Suprapubic skin (tissue), 4 donors: ENCODE measurements at regions not wholly inside any gene's neighbourhood (a gene's known extent, or its start where the extent isn't known, plus 50 kb on each side); places are given as distances from the start of the nearest gene placed in this dataset.

Experiments
- DNase-seq, 2 donors: peaks; one replicate each; pipeline ENCODE4 v3.0.0-alpha.2; 2019; ENCODE audit warnings: low spot score in 2 of 2
- H3K27ac ChIP-seq: fragments of 200-600 bp; sonication (generic); one replicate; pipeline ENCODE4 v1.5.1; 2019
- H3K27me3 ChIP-seq: fragments of 200-600 bp; sonication (generic); one replicate; pipeline ENCODE4 v1.5.1; 2019
- H3K36me3 ChIP-seq: fragments of 200-600 bp; sonication (generic); one replicate; pipeline ENCODE4 v1.5.1; 2019
- H3K4me1 ChIP-seq: fragments of 200-600 bp; sonication (generic); one replicate; pipeline ENCODE4 v1.5.1; 2019
- H3K4me3 ChIP-seq: fragments of 200-600 bp; sonication (generic); one replicate; pipeline ENCODE4 v1.5.1; 2019; ENCODE audit warnings: mild to moderate bottlenecking
- H3K9me3 ChIP-seq: fragments of 200-600 bp; sonication (generic); one replicate; pipeline ENCODE4 v1.5.1; 2019
- EP300 ChIP-seq: sonication (generic); formaldehyde crosslinking; IDR thresholded peaks from one replicate; pipeline ENCODE4 v1.6.1; 2017; ENCODE audit warnings: antibody characterized with exemption
- POLR2A ChIP-seq, 2 donors: fragments of 450-650 bp; IDR thresholded peaks; one replicate each; pipeline ENCODE4 v1.6.1; 2017; ENCODE audit warnings: antibody characterized with exemption in 2 of 2, mild to moderate bottlenecking in 2 of 2, moderate library complexity in 2 of 2
- POLR2AphosphoS5 ChIP-seq, 3 donors: sonication (generic); formaldehyde crosslinking; IDR thresholded peaks; one replicate each; pipeline ENCODE4 v1.6.1; 2017; ENCODE audit warnings: antibody characterized with exemption in 3 of 3
- WGBS: methylation state at CpG from one replicate; pipeline ENCODE4 v1.1.5; 2018; 5-methylcytosine and 5-hydroxymethylcytosine counted together
- TF ChIP-seq, protein P1 (sequence below), 2 donors: fragments of 200-600 bp in 1 of 2; fragments of 450-650 bp in 1 of 2; sonication (generic) in 1 of 2; IDR thresholded peaks; one replicate each; pipeline ENCODE4 v1.5.1; 2016 to 2019; ENCODE audit warnings: antibody characterized with exemption in 2 of 2, mild to moderate bottlenecking in 1 of 2, moderate library complexity in 1 of 2

DNA sequence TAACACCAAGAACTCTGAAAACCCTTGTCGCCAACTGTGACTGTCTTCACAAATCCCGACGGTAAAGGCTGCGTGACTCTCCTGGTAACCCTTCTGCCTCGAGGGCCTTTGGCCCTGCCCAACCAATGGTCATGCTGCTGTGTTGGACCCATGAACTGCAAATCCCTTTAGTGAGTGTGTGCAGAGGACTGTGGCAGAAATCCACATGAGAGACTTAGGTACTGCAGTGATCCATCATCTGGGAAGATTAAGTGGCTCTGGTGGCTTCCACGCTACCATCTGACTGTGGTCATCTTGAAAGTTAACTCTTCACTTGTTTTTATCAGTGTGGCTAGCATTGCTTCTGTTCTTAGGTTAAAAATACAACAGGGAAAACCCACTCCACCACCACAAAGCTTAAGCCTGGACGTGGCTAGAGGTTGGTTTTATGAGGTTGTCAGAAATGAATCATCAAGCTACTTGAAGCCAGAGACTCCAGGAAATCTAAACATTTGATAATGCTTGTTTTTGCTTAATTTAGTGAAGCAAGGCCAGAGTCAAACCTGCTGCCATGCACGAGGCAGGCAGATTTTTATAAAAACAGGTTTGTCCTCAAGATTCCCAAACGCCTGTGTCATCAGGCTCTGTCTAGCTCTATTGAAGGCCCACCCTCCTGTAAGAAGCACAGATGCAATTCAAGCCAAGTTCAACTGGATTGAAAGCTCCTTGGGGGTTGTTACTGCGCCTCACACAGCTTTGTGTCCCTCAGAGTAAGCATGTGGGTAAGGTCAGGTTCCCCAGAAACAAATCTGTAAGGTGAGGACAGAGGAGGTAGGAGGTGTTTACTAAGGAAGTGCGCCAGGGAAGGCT lies 52.7 kb upstream of the ERCC6L2 start:
- Histone ChIP-seq H3K9me3 (no peaks in the 10 kb centered on the region), H3K4me3 (no peak overlapping the region), H3K36me3 (no peaks in the 10 kb centered on the region), H3K4me1 (no peaks in the 10 kb centered on the region), H3K27me3 (no peaks in the 10 kb centered on the region), H3K27ac (no peak overlapping the region)
- no peak for DNase-seq
- 76% methylated on average over 11 of the region's 11 CpGs for WGBS
- TF ChIP-seq POLR2AphosphoS5 (IDR thresholded peaks at IDR 0.05) (no peak), EP300 (no peak), POLR2A (IDR thresholded peaks at IDR 0.05) (no peak)
- TF ChIP-seq, protein P1, sequence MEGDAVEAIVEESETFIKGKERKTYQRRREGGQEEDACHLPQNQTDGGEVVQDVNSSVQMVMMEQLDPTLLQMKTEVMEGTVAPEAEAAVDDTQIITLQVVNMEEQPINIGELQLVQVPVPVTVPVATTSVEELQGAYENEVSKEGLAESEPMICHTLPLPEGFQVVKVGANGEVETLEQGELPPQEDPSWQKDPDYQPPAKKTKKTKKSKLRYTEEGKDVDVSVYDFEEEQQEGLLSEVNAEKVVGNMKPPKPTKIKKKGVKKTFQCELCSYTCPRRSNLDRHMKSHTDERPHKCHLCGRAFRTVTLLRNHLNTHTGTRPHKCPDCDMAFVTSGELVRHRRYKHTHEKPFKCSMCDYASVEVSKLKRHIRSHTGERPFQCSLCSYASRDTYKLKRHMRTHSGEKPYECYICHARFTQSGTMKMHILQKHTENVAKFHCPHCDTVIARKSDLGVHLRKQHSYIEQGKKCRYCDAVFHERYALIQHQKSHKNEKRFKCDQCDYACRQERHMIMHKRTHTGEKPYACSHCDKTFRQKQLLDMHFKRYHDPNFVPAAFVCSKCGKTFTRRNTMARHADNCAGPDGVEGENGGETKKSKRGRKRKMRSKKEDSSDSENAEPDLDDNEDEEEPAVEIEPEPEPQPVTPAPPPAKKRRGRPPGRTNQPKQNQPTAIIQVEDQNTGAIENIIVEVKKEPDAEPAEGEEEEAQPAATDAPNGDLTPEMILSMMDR (IDR thresholded peaks at IDR 0.05), result no peak

DNA sequence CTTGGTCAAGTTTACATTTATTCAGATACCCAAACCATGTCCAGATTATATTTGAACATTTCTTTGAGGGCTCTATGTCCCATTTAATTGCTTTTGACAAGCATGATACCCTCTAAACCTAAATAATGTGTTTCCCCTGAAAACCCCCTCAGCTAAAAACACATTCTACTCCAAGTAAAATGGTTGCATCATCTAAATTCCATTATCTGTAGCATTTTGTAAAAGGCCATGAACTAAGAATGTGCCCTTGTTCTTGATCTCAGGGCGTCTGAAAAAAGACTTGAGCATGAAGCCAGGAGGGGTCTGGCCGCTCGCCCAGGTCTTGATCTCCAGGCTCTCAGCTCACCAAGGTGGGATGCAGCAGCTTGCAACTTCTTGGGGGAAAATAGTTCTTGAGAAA lies 53.5 kb upstream of the ERCC6L2 start:
- Histone ChIP-seq H3K27ac (no peak overlapping the region), H3K4me3 (no peak overlapping the region)
- WGBS, result 95% methylated on average over 3 of the region's 3 CpGs

DNA sequence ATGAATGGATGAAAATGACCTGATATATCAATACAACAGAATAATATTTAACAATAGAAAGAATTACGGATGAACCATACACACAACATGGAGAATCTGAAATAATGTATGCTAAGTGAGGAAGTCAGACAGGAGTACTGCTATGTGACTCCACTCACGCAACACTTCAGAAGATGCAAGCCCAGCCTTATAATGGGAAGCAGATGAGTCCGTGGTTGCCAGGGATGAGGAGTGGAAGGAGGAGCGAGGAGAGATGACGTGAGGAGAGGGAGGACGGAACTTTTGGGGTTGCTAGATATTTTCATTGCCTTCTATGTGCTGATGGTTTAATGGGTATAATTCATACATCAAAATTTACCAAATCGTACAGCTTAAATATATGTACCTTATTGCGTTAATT lies 55.4 kb upstream of the ERCC6L2 start:
- H3K27me3 ChIP-seq, result no peaks in the 10 kb centered on the region
- WGBS, result 77% methylated on average over 8 of the region's 8 CpGs
- H3K27ac ChIP-seq, result no peak overlapping the region
- no peaks in the 10 kb centered on the region for H3K4me1 ChIP-seq
- no peak for TF ChIP-seq POLR2AphosphoS5 (IDR thresholded peaks at IDR 0.05)
- no peak for TF ChIP-seq POLR2A (IDR thresholded peaks at IDR 0.05)
- no peak for TF ChIP-seq EP300
- TF ChIP-seq, protein P1 (IDR thresholded peaks at IDR 0.05), result no peak
- no peaks in the 10 kb centered on the region for H3K36me3 ChIP-seq
- no peak for DNase-seq
- H3K9me3 ChIP-seq, result no peaks in the 10 kb centered on the region
- H3K4me3 ChIP-seq, result no peak overlapping the region

More for the DNA sequence above, 53.5 kb upstream of the ERCC6L2 start:
- TF ChIP-seq EP300 (no peak), POLR2A (IDR thresholded peaks at IDR 0.05) (no peak), POLR2AphosphoS5 (IDR thresholded peaks at IDR 0.05) (no peak)
- TF ChIP-seq, protein P1 (IDR thresholded peaks at IDR 0.05), result no peak
- no peaks in the 10 kb centered on the region for H3K9me3 ChIP-seq
- no peaks in the 10 kb centered on the region for H3K4me1 ChIP-seq
- no peaks in the 10 kb centered on the region for H3K36me3 ChIP-seq
- H3K27me3 ChIP-seq, result no peaks in the 10 kb centered on the region
- no peak for DNase-seq

DNA sequence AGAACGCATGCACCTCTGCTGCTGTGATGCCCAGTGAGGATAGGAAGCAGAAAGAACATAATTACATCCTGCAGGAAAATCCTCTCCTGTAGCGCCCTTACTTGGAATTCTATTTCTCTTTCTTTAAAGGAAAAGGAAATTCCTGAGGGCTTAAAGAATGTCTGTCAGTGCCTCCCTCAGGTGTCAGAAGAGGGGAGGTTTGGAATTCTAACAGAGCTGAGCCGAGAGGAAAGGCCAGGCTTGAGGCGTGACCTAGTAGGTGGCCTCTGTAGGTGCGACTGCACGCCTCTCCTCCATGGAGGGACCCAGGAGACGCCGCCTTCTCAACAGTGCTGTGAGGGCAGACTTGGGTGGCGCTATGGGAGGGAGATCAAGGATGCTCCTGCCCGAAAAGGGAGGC lies 55.9 kb upstream of the ERCC6L2 start:
- Histone ChIP-seq H3K27ac (no peak overlapping the region), H3K27me3 (no peaks in the 10 kb centered on the region), H3K9me3 (no peaks in the 10 kb centered on the region), H3K4me1 (no peaks in the 10 kb centered on the region), H3K36me3 (no peaks in the 10 kb centered on the region), H3K4me3 (no peak overlapping the region)
- DNase-seq, result no peak
- WGBS, result 86% methylated on average over 10 of the region's 10 CpGs
- TF ChIP-seq EP300 (no peak), POLR2A (IDR thresholded peaks at IDR 0.05) (no peak), POLR2AphosphoS5 (IDR thresholded peaks at IDR 0.05) (no peak)
- TF ChIP-seq, protein P1 (IDR thresholded peaks at IDR 0.05), result no peak

DNA sequence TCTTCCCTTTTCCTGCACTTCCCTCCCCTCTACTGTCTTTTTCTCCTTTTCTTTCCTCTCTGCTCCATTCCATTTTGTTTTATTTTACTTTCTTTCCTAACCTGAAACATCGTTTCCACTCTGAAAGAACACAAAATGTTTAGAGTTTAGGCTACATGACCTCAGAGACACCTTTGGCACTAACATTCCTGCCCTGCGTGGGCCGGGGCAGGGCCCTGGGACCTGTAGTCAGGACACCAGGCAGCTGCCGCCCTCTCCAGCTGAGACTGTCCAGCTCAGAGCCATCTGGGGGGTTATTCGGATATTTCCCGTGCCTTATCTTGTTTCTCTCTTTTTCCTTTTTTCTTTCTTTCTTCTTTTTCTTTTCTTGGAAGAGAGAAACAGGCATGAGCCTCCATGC lies 58.3 kb upstream of the ERCC6L2 start:
- H3K27me3 ChIP-seq, result no peaks in the 10 kb centered on the region
- no peaks in the 10 kb centered on the region for H3K4me1 ChIP-seq
- no peak overlapping the region for H3K4me3 ChIP-seq
- WGBS, result 96% methylated on average over 6 of the region's 6 CpGs
- H3K27ac ChIP-seq, result no peak overlapping the region
- no peak for TF ChIP-seq EP300
- no peaks in the 10 kb centered on the region for H3K9me3 ChIP-seq
- no peaks in the 10 kb centered on the region for H3K36me3 ChIP-seq
- DNase-seq, result no peak
